B cell (primary cell): ENCODE measurements at regions not wholly inside any gene's neighbourhood (a gene's known extent, or its start where the extent isn't known, plus 50 kb on each side); places are given as distances from the start of the nearest gene placed in this dataset.
"Not testable (repeated sequence)": the region's sequence is repeated elsewhere in the genome, so short reads cannot be mapped to it uniquely, and the experiment has no call there.

Experiments used
- ATAC-seq: fragments of 200-7000 bp; cut with Tn5 transposase; one replicate; pipeline ENCODE4 v1.10.0; 2021; ENCODE audit warnings: low read depth, mild to moderate bottlenecking, moderate number of reproducible peaks, moderate library complexity
- CTCF ChIA-PET: fragments of 350-600 bp; sonication (Branson Sonifier 250); formaldehyde crosslinking; loops from one replicate; lab custom pipeline; 2021; ENCODE audit warnings: antibody characterized with exemption, inconsistent platforms; lab: Charles Lee
- POLR2A ChIA-PET: fragments of 350-600 bp; sonication (Branson Sonifier 250); formaldehyde crosslinking; loops from one replicate; lab custom pipeline; 2021; ENCODE audit warnings: antibody characterized with exemption; lab: Charles Lee
- DNase-seq: peaks from one replicate; pipeline ENCODE4 v3.0.0; 2013
- H2AFZ ChIP-seq: 2 replicates; pipeline ENCODE4 v1.6.1; 2012; ENCODE audit warnings: mild to moderate bottlenecking, low read depth, low read length; ENCODE audit not compliant: insufficient read depth, poor library complexity, severe bottlenecking
- H3K27ac ChIP-seq, 2 donors: 1 replicate in 1 of 2; 2 replicates in 1 of 2; pipeline ENCODE4 v1.5.1; 2012 to 2013; ENCODE audit warnings: low read length in 2 of 2, mild to moderate bottlenecking in 2 of 2, moderate library complexity in 1 of 2
- H3K27me3 ChIP-seq, 4 experiments: fragments of 200-600 bp in 1 of 4; sonication (generic) in 1 of 4; replicated peaks in 1 of 4; 1 replicate in 2 of 4; 2 replicates in 2 of 4; pipeline versions ENCODE4 v1.6.1 to v1.7.0; 2013 to 2016; ENCODE audit warnings: low read length in 3 of 4, mild to moderate bottlenecking in 2 of 4, mixed read lengths in 1 of 4, moderate library complexity in 1 of 4; ENCODE audit not compliant: insufficient read depth in 4 of 4, control insufficient read depth in 3 of 4; ENCODE audit errors: control extremely low read depth in 1 of 4
- H3K36me3 ChIP-seq, 2 experiments: replicated peaks in 1 of 2; 1 replicate in 1 of 2; 2 replicates in 1 of 2; pipeline versions ENCODE4 v1.6.1 to v1.7.1; 2013; ENCODE audit warnings: low read length in 1 of 2; ENCODE audit not compliant: insufficient read depth in 2 of 2, control insufficient read depth in 1 of 2; ENCODE audit errors: control extremely low read depth in 1 of 2, extremely low read depth in 1 of 2
- H3K4me1 ChIP-seq, 2 donors: fragments of 200-600 bp in 1 of 2; sonication (generic) in 1 of 2; 1 replicate in 1 of 2; 2 replicates in 1 of 2; pipeline versions ENCODE4 v1.5.1 to v1.6.1; 2013 to 2017; ENCODE audit warnings: low read length in 2 of 2; ENCODE audit not compliant: control insufficient read depth in 2 of 2, insufficient read depth in 2 of 2
- H3K4me2 ChIP-seq: replicated peaks from 2 replicates; pipeline ENCODE3; 2012; ENCODE audit warnings: mild to moderate bottlenecking, low read depth, low read length; ENCODE audit not compliant: poor library complexity, severe bottlenecking
- H3K4me3 ChIP-seq, 5 experiments: fragments of 200-600 bp in 1 of 5; sonication (generic) in 1 of 5; 1 replicate in 3 of 5; 2 replicates in 2 of 5; pipeline versions ENCODE4 v1.5.1 to v1.7.0; 2011 to 2016; ENCODE audit warnings: low read length in 4 of 5, mild to moderate bottlenecking in 4 of 5, low read depth in 2 of 5, control low read depth in 1 of 5, moderate library complexity in 1 of 5; ENCODE audit not compliant: insufficient read depth in 1 of 5; ENCODE audit errors: control extremely low read depth in 1 of 5, extremely low read depth in 1 of 5
- H3K79me2 ChIP-seq: fragments of 200-600 bp; sonication (generic); one replicate; pipeline ENCODE4 v1.6.0; 2016; ENCODE audit warnings: low read length; ENCODE audit not compliant: control insufficient read depth, insufficient read depth
- H3K9ac ChIP-seq: fragments of 200-600 bp; sonication (generic); 2 replicates; pipeline ENCODE4 v1.6.1; 2017; ENCODE audit warnings: mild to moderate bottlenecking, low read length, moderate library complexity
- H3K9me3 ChIP-seq, 3 donors: one replicate each; pipeline versions ENCODE4 v1.6.1 to v1.7.1; 2013; ENCODE audit warnings: low read length in 2 of 3; ENCODE audit not compliant: control insufficient read depth in 2 of 3, insufficient read depth in 1 of 3; ENCODE audit errors: control extremely low read depth in 1 of 3
- H4K20me1 ChIP-seq: 2 replicates; pipeline ENCODE4 v1.6.0; 2012; ENCODE audit warnings: mild to moderate bottlenecking, low read length; ENCODE audit not compliant: insufficient read depth, control insufficient read depth, poor library complexity, severe bottlenecking
- H3K27ac Mint-ChIP-seq: one replicate; pipeline ENCODE4 v1.8.0; 2021; ENCODE audit warnings: mixed read lengths
- H3K27me3 Mint-ChIP-seq: one replicate; pipeline ENCODE4 v1.8.0; 2021; ENCODE audit warnings: mixed read lengths
- H3K4me1 Mint-ChIP-seq: one replicate; pipeline ENCODE4 v1.8.0; 2021; ENCODE audit warnings: mixed read lengths
- H3K4me3 Mint-ChIP-seq: one replicate; pipeline ENCODE4 v1.8.0; 2021; ENCODE audit warnings: mixed read lengths
- H3K9me3 Mint-ChIP-seq: one replicate; pipeline ENCODE4 v1.8.0; 2022; ENCODE audit warnings: mixed read lengths; ENCODE audit not compliant: insufficient read depth
- WGBS: methylation state at CpG from one replicate; pipeline ENCODE4 v1.1.5; 2013; ENCODE audit warnings: missing lambda C conversion rate; ENCODE audit not compliant: insufficient coverage; 5-methylcytosine and 5-hydroxymethylcytosine counted together
- intact Hi-C: fragments of 100-400 bp; cut with micrococcal nuclease; formaldehyde crosslinking; loops from one replicate; pipeline ENCODE4 v1.10.0; 2022

GRCh38 chr15:20597245-20597644 is 55.6 kb upstream of the GOLGA6L6 start:
- POLR2A ChIA-PET, H3K27ac ChIP-seq, H3K27ac Mint-ChIP-seq, H2AFZ ChIP-seq, CTCF ChIA-PET, H3K4me3 Mint-ChIP-seq, H3K4me1 ChIP-seq, H3K9me3 Mint-ChIP-seq, DNase-seq, ATAC-seq, H3K4me3 ChIP-seq, H3K27me3 Mint-ChIP-seq, H3K9me3 ChIP-seq, H3K4me1 Mint-ChIP-seq, H4K20me1 ChIP-seq, intact Hi-C loops, H3K36me3 ChIP-seq, H3K79me2 ChIP-seq, H3K27me3 ChIP-seq, H3K4me2 ChIP-seq, H3K9ac ChIP-seq: not testable (repeated sequence)
- WGBS: no CpG with 5 or more reads among the region's 3 CpGs

- ATAC-seq, POLR2A ChIA-PET, H3K9me3 Mint-ChIP-seq, H3K4me3 ChIP-seq, H2AFZ ChIP-seq, H3K36me3 ChIP-seq, H3K4me1 Mint-ChIP-seq, H3K27me3 Mint-ChIP-seq, H4K20me1 ChIP-seq, H3K79me2 ChIP-seq, CTCF ChIA-PET, intact Hi-C loops, H3K27ac ChIP-seq, H3K4me2 ChIP-seq, H3K4me3 Mint-ChIP-seq, H3K9ac ChIP-seq, H3K9me3 ChIP-seq, H3K27me3 ChIP-seq, H3K27ac Mint-ChIP-seq, DNase-seq, H3K4me1 ChIP-seq: not testable (repeated sequence)
- no CpG with 5 or more reads among the region's 5 CpGs for WGBS
These were observed 52.6 kb upstream of the GOLGA6L6 start for GRCh38 chr15:20594219-20594618.

GRCh38 chr15:20591936-20592335 is 50.3 kb upstream of the GOLGA6L6 start:
- CTCF ChIA-PET, H2AFZ ChIP-seq, H3K4me1 ChIP-seq, H3K27me3 ChIP-seq, ATAC-seq, H3K27ac ChIP-seq, H3K4me1 Mint-ChIP-seq, H3K79me2 ChIP-seq, H3K9me3 Mint-ChIP-seq, POLR2A ChIA-PET, H3K27me3 Mint-ChIP-seq, H3K4me3 ChIP-seq, intact Hi-C loops, H3K9ac ChIP-seq, H3K4me3 Mint-ChIP-seq, H3K9me3 ChIP-seq, H4K20me1 ChIP-seq, H3K36me3 ChIP-seq, H3K4me2 ChIP-seq, DNase-seq, H3K27ac Mint-ChIP-seq: not testable (repeated sequence)
- WGBS: 93% methylated on average over 3 of the region's 6 CpGs
